ENCODE measurements at regions not wholly inside any gene's neighbourhood (a gene's known extent, or its start where the extent isn't known, plus 50 kb on each side); places are given as distances from the start of the nearest gene placed in this dataset.

DNA sequence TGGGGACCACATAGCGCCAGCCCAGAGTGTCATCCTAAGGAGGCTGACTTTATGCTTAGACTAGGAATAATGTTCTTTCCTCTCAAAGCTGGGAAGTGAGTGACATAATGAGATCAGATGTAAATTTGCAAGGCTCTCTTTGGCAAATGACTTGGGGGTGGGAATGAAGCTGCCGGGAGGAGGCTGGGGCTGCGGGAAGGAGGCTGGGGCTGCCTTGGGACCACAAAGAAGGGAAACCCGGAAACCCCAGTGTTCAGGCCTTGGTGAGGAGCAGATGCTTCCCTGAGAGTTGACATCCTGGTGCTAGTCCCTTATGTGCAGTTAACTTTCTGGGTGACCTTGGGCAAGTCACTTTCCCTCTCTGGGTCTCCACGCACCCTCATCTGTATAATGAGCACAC is 182.0 kb downstream of the CHST1 start:
- TF ChIP-seq CTCF (IDR thresholded peaks at IDR 0.05; ENCODE audit: low read depth, low read length) (no peak), EZH2phosphoT487 (IDR thresholded peaks at IDR 0.05; ENCODE audit: low read depth) (no peak)

Measured in OCI-LY3 (cell line).